ENCODE measurements at regions not wholly inside any gene's neighbourhood (a gene's known extent, or its start where the extent isn't known, plus 50 kb on each side); places are given as distances from the start of the nearest gene placed in this dataset.
"Not testable (repeated sequence)": the region's sequence is repeated elsewhere in the genome, so short reads cannot be mapped to it uniquely, and the experiment has no call there.

DNA sequence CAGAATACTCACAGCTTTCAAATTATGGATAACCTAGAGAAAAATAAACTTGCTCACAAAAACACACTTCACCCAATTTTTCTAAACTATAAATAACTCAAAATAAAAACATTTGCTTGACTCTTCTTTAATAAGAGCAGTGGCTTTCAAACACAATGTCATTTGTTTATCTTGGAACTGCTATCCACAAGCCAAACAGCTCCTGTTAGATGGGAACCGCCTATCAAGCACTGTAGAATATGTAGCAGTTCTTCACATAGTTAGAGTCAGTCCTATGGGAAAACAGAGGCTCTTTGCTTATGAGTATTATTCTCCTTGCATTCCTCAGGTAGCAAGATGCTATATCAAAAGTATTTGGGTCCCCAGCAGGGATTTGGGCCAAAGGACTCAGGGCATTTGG lies 120.2 kb upstream of the KCNJ18 start:
- TF ChIP-seq, protein P1, sequence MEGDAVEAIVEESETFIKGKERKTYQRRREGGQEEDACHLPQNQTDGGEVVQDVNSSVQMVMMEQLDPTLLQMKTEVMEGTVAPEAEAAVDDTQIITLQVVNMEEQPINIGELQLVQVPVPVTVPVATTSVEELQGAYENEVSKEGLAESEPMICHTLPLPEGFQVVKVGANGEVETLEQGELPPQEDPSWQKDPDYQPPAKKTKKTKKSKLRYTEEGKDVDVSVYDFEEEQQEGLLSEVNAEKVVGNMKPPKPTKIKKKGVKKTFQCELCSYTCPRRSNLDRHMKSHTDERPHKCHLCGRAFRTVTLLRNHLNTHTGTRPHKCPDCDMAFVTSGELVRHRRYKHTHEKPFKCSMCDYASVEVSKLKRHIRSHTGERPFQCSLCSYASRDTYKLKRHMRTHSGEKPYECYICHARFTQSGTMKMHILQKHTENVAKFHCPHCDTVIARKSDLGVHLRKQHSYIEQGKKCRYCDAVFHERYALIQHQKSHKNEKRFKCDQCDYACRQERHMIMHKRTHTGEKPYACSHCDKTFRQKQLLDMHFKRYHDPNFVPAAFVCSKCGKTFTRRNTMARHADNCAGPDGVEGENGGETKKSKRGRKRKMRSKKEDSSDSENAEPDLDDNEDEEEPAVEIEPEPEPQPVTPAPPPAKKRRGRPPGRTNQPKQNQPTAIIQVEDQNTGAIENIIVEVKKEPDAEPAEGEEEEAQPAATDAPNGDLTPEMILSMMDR (IDR thresholded peaks at IDR 0.05): not testable (repeated sequence)
- TF ChIP-seq POLR2A (IDR thresholded peaks at IDR 0.05): not testable (repeated sequence)

Data from right lobe of liver (tissue), 4 donors.